ENCODE measurements at regions not wholly inside any gene's neighbourhood (a gene's known extent, or its start where the extent isn't known, plus 50 kb on each side); places are given as distances from the start of the nearest gene placed in this dataset.

- DNase-seq (ENCODE audit: low read depth, low spot score), result no peak
- in situ Hi-C loops (cut with HindIII; ENCODE audit: low pct_unique_long_range_greater_than_20kb, low sequenced_read_pairs), result no loop called here
These were observed 497.5 kb downstream of the COG6 start for GRCh38 chr13:40152922-40153321.

GRCh38 chr13:40153516-40153915 is 498.1 kb downstream of the COG6 start:
- no peak for DNase-seq (ENCODE audit: low read depth, low spot score)
- in situ Hi-C loops (cut with HindIII; ENCODE audit: low pct_unique_long_range_greater_than_20kb, low sequenced_read_pairs), result no loop called here

GRCh38 chr13:40155201-40155600 is 499.7 kb downstream of the COG6 start:
- in situ Hi-C loops (cut with HindIII; ENCODE audit: low pct_unique_long_range_greater_than_20kb, low sequenced_read_pairs), result no loop called here
- DNase-seq (ENCODE audit: low read depth, low spot score), result no peak

- DNase-seq (ENCODE audit: low read depth, low spot score), result no peak
- in situ Hi-C loops (cut with HindIII; ENCODE audit: low pct_unique_long_range_greater_than_20kb, low sequenced_read_pairs), result no loop called here
These were observed 502.8 kb downstream of the COG6 start for GRCh38 chr13:40158218-40158617.

GRCh38 chr13:40158757-40159156 is 503.3 kb downstream of the COG6 start:
- no peak for DNase-seq (ENCODE audit: low read depth, low spot score)
- in situ Hi-C loops (cut with HindIII; ENCODE audit: low pct_unique_long_range_greater_than_20kb, low sequenced_read_pairs), result no loop called here

GRCh38 chr13:40159736-40160135 is 504.3 kb downstream of the COG6 start:
- in situ Hi-C loops (cut with HindIII; ENCODE audit: low pct_unique_long_range_greater_than_20kb, low sequenced_read_pairs), result no loop called here
- DNase-seq (ENCODE audit: low read depth, low spot score), result no peak

GRCh38 chr13:40160618-40161350 is 505.3 kb downstream of the COG6 start:
- in situ Hi-C loops (cut with HindIII; ENCODE audit: low pct_unique_long_range_greater_than_20kb, low sequenced_read_pairs), result no loop called here
- DNase-seq (ENCODE audit: low read depth, low spot score), result no peak

GRCh38 chr13:40161351-40161810 is 505.1 kb downstream of the FOXO1 start:
- in situ Hi-C loops (cut with HindIII; ENCODE audit: low pct_unique_long_range_greater_than_20kb, low sequenced_read_pairs), result no loop called here
- DNase-seq (ENCODE audit: low read depth, low spot score), result no peak

GRCh38 chr13:40161931-40162330 is 504.5 kb downstream of the FOXO1 start:
- in situ Hi-C loops (cut with HindIII; ENCODE audit: low pct_unique_long_range_greater_than_20kb, low sequenced_read_pairs), result no loop called here
- DNase-seq (ENCODE audit: low read depth, low spot score), result no peak

GRCh38 chr13:40163066-40164000 is 503.1 kb downstream of the FOXO1 start:
- peak; percentile 21 for DNase-seq (ENCODE audit: low read depth, low spot score)
- in situ Hi-C loops (cut with HindIII; ENCODE audit: low pct_unique_long_range_greater_than_20kb, low sequenced_read_pairs), result no loop called here

GRCh38 chr13:40164133-40164532 is 502.3 kb downstream of the FOXO1 start:
- DNase-seq (ENCODE audit: low read depth, low spot score), result peak; percentile 80
- in situ Hi-C loops (cut with HindIII; ENCODE audit: low pct_unique_long_range_greater_than_20kb, low sequenced_read_pairs), result no loop called here

GRCh38 chr13:40165316-40165932 is 501.0 kb downstream of the FOXO1 start:
- DNase-seq (ENCODE audit: low read depth, low spot score), result no peak
- in situ Hi-C loops (cut with HindIII; ENCODE audit: low pct_unique_long_range_greater_than_20kb, low sequenced_read_pairs), result no loop called here

GRCh38 chr13:40167327-40167726 is 499.1 kb downstream of the FOXO1 start:
- DNase-seq (ENCODE audit: low read depth, low spot score), result no peak
- in situ Hi-C loops (cut with HindIII; ENCODE audit: low pct_unique_long_range_greater_than_20kb, low sequenced_read_pairs), result no loop called here

- in situ Hi-C loops (cut with HindIII; ENCODE audit: low pct_unique_long_range_greater_than_20kb, low sequenced_read_pairs), result no loop called here
- peak; percentile 54 for DNase-seq (ENCODE audit: low read depth, low spot score)
These were observed 497.8 kb downstream of the FOXO1 start for GRCh38 chr13:40168425-40169166.

- no peak for DNase-seq (ENCODE audit: low read depth, low spot score)
- in situ Hi-C loops (cut with HindIII; ENCODE audit: low pct_unique_long_range_greater_than_20kb, low sequenced_read_pairs), result no loop called here
These were observed 497.0 kb downstream of the FOXO1 start for GRCh38 chr13:40169476-40169875.

- in situ Hi-C loops (cut with HindIII; ENCODE audit: low pct_unique_long_range_greater_than_20kb, low sequenced_read_pairs), result no loop called here
- DNase-seq (ENCODE audit: low read depth, low spot score), result no peak
These were observed 496.4 kb downstream of the FOXO1 start for GRCh38 chr13:40170091-40170490.

GRCh38 chr13:40170982-40171381 is 495.5 kb downstream of the FOXO1 start:
- in situ Hi-C loops (cut with HindIII; ENCODE audit: low pct_unique_long_range_greater_than_20kb, low sequenced_read_pairs), result no loop called here
- DNase-seq (ENCODE audit: low read depth, low spot score), result no peak

GRCh38 chr13:40171566-40171965 is 494.9 kb downstream of the FOXO1 start:
- DNase-seq (ENCODE audit: low read depth, low spot score), result no peak
- in situ Hi-C loops (cut with HindIII; ENCODE audit: low pct_unique_long_range_greater_than_20kb, low sequenced_read_pairs), result no loop called here

Measured in SK-MEL-5 (cell line).